ENCODE measurements at regions not wholly inside any gene's neighbourhood (a gene's known extent, or its start where the extent isn't known, plus 50 kb on each side); places are given as distances from the start of the nearest gene placed in this dataset.

DNA sequence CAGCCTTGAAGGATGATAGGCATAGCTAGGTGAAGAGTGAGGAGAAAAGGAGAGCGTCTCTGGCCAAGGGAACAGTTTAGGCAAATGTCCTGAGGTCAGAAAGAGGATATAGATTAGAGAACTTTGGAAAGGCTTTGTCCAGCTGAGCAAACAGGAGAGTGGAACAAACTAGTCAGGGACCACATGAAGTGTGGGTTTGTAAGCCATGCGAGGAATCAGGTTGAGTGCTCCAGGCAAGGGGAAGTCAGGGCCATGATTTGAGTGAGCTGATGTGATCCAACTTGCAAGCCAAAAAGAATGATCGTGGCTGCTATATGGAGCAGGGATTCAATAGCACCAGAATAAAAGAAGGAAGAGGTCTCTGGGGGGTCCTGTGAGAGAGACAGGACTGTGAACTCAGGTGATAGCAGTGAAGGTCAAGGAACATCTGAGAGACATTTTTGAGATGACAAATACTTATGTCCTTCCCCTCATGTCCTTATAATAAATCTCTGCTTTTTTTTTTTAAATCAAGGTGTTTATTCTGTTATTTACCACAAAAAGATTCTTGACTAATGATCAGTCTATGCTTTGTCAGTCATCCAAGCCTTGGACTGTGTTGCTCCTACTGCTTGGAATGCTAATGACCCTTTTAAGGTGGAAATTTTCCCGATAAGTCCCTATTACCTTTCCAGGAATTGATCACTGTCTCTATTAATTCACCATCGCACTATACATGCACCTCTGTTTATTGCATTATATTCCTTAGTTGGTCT is 472.6 kb downstream of the TXNL1 start:
- TF ChIP-seq, protein P1, sequence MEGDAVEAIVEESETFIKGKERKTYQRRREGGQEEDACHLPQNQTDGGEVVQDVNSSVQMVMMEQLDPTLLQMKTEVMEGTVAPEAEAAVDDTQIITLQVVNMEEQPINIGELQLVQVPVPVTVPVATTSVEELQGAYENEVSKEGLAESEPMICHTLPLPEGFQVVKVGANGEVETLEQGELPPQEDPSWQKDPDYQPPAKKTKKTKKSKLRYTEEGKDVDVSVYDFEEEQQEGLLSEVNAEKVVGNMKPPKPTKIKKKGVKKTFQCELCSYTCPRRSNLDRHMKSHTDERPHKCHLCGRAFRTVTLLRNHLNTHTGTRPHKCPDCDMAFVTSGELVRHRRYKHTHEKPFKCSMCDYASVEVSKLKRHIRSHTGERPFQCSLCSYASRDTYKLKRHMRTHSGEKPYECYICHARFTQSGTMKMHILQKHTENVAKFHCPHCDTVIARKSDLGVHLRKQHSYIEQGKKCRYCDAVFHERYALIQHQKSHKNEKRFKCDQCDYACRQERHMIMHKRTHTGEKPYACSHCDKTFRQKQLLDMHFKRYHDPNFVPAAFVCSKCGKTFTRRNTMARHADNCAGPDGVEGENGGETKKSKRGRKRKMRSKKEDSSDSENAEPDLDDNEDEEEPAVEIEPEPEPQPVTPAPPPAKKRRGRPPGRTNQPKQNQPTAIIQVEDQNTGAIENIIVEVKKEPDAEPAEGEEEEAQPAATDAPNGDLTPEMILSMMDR (IDR thresholded peaks at IDR 0.05; ENCODE audit: low read length), result no peak
- TF ChIP-seq EZH2 (optimal IDR thresholded peaks at IDR 0.05; ENCODE audit: low read depth, low read length), result no peak

Data from MM.1S (cell line).